ENCODE measurements at regions not wholly inside any gene's neighbourhood (a gene's known extent, or its start where the extent isn't known, plus 50 kb on each side); places are given as distances from the start of the nearest gene placed in this dataset.

DNA sequence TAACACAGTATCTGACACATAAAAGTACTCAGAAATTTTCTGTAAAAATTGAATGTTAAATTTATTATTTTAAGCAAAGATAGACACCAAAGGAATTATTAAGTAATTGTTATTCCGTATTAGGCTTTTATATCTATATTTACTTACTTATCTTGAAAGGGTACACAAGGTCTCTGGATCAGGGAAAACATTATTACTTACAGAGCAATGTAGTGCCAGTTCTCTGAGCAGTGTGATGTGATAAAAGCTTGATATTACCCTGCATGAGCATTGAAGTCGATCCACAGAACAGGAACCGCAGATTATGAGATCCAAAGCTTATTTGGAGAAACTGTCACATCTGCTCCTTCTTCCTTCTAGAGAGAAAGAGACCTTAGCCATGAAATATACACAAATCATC, 637.9 kb upstream of the RGS18 start:
- TF ChIP-seq, protein P1, sequence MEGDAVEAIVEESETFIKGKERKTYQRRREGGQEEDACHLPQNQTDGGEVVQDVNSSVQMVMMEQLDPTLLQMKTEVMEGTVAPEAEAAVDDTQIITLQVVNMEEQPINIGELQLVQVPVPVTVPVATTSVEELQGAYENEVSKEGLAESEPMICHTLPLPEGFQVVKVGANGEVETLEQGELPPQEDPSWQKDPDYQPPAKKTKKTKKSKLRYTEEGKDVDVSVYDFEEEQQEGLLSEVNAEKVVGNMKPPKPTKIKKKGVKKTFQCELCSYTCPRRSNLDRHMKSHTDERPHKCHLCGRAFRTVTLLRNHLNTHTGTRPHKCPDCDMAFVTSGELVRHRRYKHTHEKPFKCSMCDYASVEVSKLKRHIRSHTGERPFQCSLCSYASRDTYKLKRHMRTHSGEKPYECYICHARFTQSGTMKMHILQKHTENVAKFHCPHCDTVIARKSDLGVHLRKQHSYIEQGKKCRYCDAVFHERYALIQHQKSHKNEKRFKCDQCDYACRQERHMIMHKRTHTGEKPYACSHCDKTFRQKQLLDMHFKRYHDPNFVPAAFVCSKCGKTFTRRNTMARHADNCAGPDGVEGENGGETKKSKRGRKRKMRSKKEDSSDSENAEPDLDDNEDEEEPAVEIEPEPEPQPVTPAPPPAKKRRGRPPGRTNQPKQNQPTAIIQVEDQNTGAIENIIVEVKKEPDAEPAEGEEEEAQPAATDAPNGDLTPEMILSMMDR (IDR thresholded peaks at IDR 0.05) = no peak
- no peak for TF ChIP-seq POLR2AphosphoS5 (IDR thresholded peaks at IDR 0.05)
